Neural progenitor cell (in vitro differentiated cells): ENCODE measurements at regions not wholly inside any gene's neighbourhood (a gene's known extent, or its start where the extent isn't known, plus 50 kb on each side); places are given as distances from the start of the nearest gene placed in this dataset.
A peak's percentile ranks its signal among the peaks of the same experiment; 100 is the strongest.

ENCODE experiments used
- DNase-seq: peaks from one replicate; pipeline ENCODE4 v3.0.0-alpha.2; 2016; ENCODE audit warnings: low spot score
- H2AFZ ChIP-seq: fragments of 200-600 bp; sonication (generic); replicated peaks from 2 replicates; pipeline ENCODE4 v1.6.1; 2016; ENCODE audit warnings: antibody characterized with exemption
- H3F3A ChIP-seq: fragments of 200-600 bp; sonication (generic); 2 replicates; pipeline ENCODE4 v1.6.1; 2016; ENCODE audit warnings: antibody characterized with exemption, low read depth
- H3K27ac ChIP-seq: fragments of 200-600 bp; sonication (generic); 2 replicates; pipeline ENCODE4 v1.5.1; 2016; ENCODE audit warnings: mild to moderate bottlenecking
- H3K27me3 ChIP-seq: fragments of 200-600 bp; sonication (generic); 2 replicates; pipeline ENCODE4 v1.6.1; 2016; ENCODE audit warnings: mild to moderate bottlenecking, moderate library complexity
- H3K36me3 ChIP-seq: fragments of 200-600 bp; sonication (generic); 2 replicates; pipeline ENCODE4 v1.5.1; 2016
- H3K4me1 ChIP-seq: fragments of 200-600 bp; sonication (generic); 2 replicates; pipeline ENCODE4 v1.6.1; 2016; ENCODE audit warnings: mixed run types
- H3K4me2 ChIP-seq: fragments of 200-600 bp; sonication (generic); 2 replicates; pipeline ENCODE4 v1.6.1; 2016
- H3K4me3 ChIP-seq: fragments of 200-600 bp; sonication (generic); 2 replicates; pipeline ENCODE4 v1.5.1; 2016
- H3K79me2 ChIP-seq: fragments of 200-600 bp; sonication (generic); 2 replicates; pipeline ENCODE4 v1.6.1; 2016; ENCODE audit warnings: low read depth
- H3K9ac ChIP-seq: fragments of 200-600 bp; sonication (generic); 2 replicates; pipeline ENCODE4 v1.6.1; 2016
- H3K9me3 ChIP-seq: fragments of 200-600 bp; sonication (generic); 2 replicates; pipeline ENCODE4 v1.5.1; 2016; ENCODE audit warnings: low read depth
- H4K20me1 ChIP-seq: fragments of 200-600 bp; sonication (generic); 2 replicates; pipeline ENCODE4 v1.6.1; 2016; ENCODE audit warnings: low read depth
- H3K27ac Mint-ChIP-seq: 3 replicates; pipeline ENCODE4 v1.8.0; 2021; ENCODE audit warnings: mixed read lengths
- H3K27me3 Mint-ChIP-seq: 2 replicates; pipeline ENCODE4 v1.8.0; 2022; ENCODE audit warnings: low read depth, mild to moderate bottlenecking, inconsistent platforms, moderate library complexity, mixed read lengths; ENCODE audit not compliant: insufficient read depth
- H3K36me3 Mint-ChIP-seq: 3 replicates; pipeline ENCODE4 v1.8.0; 2021; ENCODE audit warnings: mixed read lengths
- H3K4me1 Mint-ChIP-seq: 3 replicates; pipeline ENCODE4 v1.8.0; 2021; ENCODE audit warnings: mixed read lengths
- H3K4me3 Mint-ChIP-seq: 3 replicates; pipeline ENCODE4 v1.8.0; 2021; ENCODE audit warnings: mild to moderate bottlenecking, moderate library complexity, mixed read lengths
- H3K9me3 Mint-ChIP-seq: 3 replicates; pipeline ENCODE4 v1.8.0; 2020; ENCODE audit warnings: mixed read lengths
- EZH2 ChIP-seq: fragments of 200-600 bp; sonication (generic); IDR thresholded peaks from 2 replicates; pipeline ENCODE4 v1.6.1; 2017; ENCODE audit warnings: antibody characterized with exemption, mild to moderate bottlenecking, moderate library complexity
- EZH2phosphoT487 ChIP-seq: fragments of 200-600 bp; sonication (generic); IDR thresholded peaks from 2 replicates; pipeline ENCODE4 v1.6.1; 2017; ENCODE audit warnings: antibody characterized with exemption
- TF ChIP-seq, protein P1 (sequence below): fragments of 200-600 bp; sonication (generic); IDR thresholded peaks from 2 replicates; pipeline ENCODE4 v1.5.1; 2017; ENCODE audit warnings: antibody characterized with exemption, mild to moderate bottlenecking

DNA sequence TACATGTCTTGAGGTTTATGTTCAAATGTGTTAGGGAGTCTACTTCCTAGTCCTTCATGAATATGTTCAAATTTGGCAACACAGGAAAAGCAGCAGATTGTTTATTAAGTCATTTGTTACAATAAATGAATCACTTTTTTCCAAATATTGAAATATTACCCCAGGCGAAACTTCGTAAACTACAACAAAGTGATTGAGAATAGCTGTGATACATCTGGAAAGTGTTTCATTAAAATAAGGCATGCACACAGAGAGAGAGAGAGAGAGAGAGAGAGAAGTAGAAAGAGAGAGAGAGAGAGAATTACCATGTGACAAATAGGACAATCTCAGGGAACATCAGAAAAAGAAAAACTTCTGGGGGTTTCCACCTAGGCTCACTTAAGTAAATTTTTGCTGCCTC is 363.1 kb upstream of the PTCHD4 start:
- H3K9me3 Mint-ChIP-seq, result no peaks in the 10 kb centered on the region
- DNase-seq, result no peak
- H3K4me3 ChIP-seq, result no peak overlapping the region
- H3K27ac Mint-ChIP-seq, result no peak overlapping the region
- H3K27me3 Mint-ChIP-seq, result no peaks in the 10 kb centered on the region
- no peak overlapping the region for H2AFZ ChIP-seq
- peaks cover 9% of the 10 kb centered on the region for H3K4me1 Mint-ChIP-seq
- TF ChIP-seq, protein P1, sequence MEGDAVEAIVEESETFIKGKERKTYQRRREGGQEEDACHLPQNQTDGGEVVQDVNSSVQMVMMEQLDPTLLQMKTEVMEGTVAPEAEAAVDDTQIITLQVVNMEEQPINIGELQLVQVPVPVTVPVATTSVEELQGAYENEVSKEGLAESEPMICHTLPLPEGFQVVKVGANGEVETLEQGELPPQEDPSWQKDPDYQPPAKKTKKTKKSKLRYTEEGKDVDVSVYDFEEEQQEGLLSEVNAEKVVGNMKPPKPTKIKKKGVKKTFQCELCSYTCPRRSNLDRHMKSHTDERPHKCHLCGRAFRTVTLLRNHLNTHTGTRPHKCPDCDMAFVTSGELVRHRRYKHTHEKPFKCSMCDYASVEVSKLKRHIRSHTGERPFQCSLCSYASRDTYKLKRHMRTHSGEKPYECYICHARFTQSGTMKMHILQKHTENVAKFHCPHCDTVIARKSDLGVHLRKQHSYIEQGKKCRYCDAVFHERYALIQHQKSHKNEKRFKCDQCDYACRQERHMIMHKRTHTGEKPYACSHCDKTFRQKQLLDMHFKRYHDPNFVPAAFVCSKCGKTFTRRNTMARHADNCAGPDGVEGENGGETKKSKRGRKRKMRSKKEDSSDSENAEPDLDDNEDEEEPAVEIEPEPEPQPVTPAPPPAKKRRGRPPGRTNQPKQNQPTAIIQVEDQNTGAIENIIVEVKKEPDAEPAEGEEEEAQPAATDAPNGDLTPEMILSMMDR, result no peak
- TF ChIP-seq EZH2 (no peak), EZH2phosphoT487 (no peak)
- no peaks in the 10 kb centered on the region for H3K36me3 Mint-ChIP-seq
- no peak overlapping the region for H3K27ac ChIP-seq
- no peak overlapping the region for H3K4me2 ChIP-seq
- H3K4me1 ChIP-seq, result no peaks in the 10 kb centered on the region
- H3K27me3 ChIP-seq, result no peaks in the 10 kb centered on the region
- H3K79me2 ChIP-seq, result no peaks in the 10 kb centered on the region
- H3K4me3 Mint-ChIP-seq, result no peak overlapping the region
- H3K9me3 ChIP-seq, result no peaks in the 10 kb centered on the region
- H3K9ac ChIP-seq, result no peak overlapping the region
- H3F3A ChIP-seq, result no peaks in the 10 kb centered on the region
- no peaks in the 10 kb centered on the region for H4K20me1 ChIP-seq
- H3K36me3 ChIP-seq, result no peaks in the 10 kb centered on the region

DNA sequence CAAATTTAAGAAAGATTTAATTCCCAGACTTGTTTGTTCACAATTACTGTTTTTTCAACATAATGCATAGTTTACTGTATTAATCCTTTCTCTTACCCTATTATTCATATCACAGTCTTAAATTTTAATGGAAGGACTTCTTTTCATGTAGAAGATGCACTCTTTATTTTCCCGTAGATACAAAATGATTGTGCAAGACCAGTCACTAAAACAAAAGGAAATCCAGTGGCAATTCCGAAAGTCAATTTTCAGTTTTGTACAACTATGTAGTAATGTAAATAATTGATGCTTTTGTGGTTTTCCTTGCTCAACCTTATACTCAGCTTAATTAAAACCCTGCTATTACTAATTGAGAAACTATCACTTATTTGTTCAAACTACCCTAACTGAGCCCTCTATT is 361.5 kb upstream of the PTCHD4 start:
- no peaks in the 10 kb centered on the region for H3K9me3 ChIP-seq
- H2AFZ ChIP-seq, result no peak overlapping the region
- H3K9me3 Mint-ChIP-seq, result no peaks in the 10 kb centered on the region
- no peaks in the 10 kb centered on the region for H4K20me1 ChIP-seq
- H3K27me3 Mint-ChIP-seq, result no peaks in the 10 kb centered on the region
- no peak overlapping the region for H3K27ac Mint-ChIP-seq
- DNase-seq, result no peak
- TF ChIP-seq EZH2phosphoT487 (no peak), EZH2 (no peak)
- TF ChIP-seq, protein P1, result no peak
- H3F3A ChIP-seq, result no peaks in the 10 kb centered on the region
- H3K27me3 ChIP-seq, result no peaks in the 10 kb centered on the region
- no peak overlapping the region for H3K27ac ChIP-seq
- H3K36me3 Mint-ChIP-seq, result no peaks in the 10 kb centered on the region
- H3K36me3 ChIP-seq, result no peaks in the 10 kb centered on the region
- peaks cover 9% of the 10 kb centered on the region for H3K4me1 Mint-ChIP-seq
- no peaks in the 10 kb centered on the region for H3K79me2 ChIP-seq
- H3K4me3 Mint-ChIP-seq, result no peak overlapping the region
- no peak overlapping the region for H3K4me2 ChIP-seq
- H3K9ac ChIP-seq, result no peak overlapping the region
- H3K4me1 ChIP-seq, result no peaks in the 10 kb centered on the region
- H3K4me3 ChIP-seq, result no peak overlapping the region

DNA sequence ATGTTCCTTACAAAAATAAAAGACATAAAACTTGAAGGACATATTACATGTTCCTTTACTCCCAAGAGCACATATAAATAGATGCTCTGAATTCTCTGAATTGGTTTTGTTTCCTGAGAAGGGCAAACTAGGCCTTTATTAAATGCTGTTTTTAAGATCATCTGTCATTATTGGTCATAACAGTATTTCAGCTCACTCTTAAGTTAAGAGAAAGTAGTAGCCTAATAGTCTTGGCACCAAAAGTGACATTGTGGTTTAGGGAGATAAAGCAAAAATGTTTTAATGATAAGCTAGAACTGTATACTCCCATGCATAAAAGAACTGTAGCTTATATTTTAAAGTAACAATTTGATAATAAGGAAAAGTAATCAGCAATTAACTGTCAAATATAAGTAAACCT is 361.1 kb upstream of the PTCHD4 start:
- Mint-ChIP-seq H3K9me3 (no peaks in the 10 kb centered on the region), H3K4me1 (peaks cover 9% of the 10 kb centered on the region), H3K27me3 (no peaks in the 10 kb centered on the region), H3K4me3 (no peak overlapping the region), H3K27ac (no peak overlapping the region), H3K36me3 (no peaks in the 10 kb centered on the region)
- Histone ChIP-seq H3K27me3 (no peaks in the 10 kb centered on the region), H3K4me3 (no peak overlapping the region), H3F3A (no peaks in the 10 kb centered on the region), H3K4me1 (no peaks in the 10 kb centered on the region), H3K36me3 (no peaks in the 10 kb centered on the region), H3K27ac (no peak overlapping the region), H3K79me2 (no peaks in the 10 kb centered on the region), H2AFZ (no peak overlapping the region), H3K9ac (no peak overlapping the region), H3K9me3 (no peaks in the 10 kb centered on the region), H4K20me1 (no peaks in the 10 kb centered on the region), H3K4me2 (no peak overlapping the region)
- DNase-seq, result no peak
- no peak for TF ChIP-seq EZH2phosphoT487
- TF ChIP-seq EZH2, result no peak
- TF ChIP-seq, protein P1, result no peak

DNA sequence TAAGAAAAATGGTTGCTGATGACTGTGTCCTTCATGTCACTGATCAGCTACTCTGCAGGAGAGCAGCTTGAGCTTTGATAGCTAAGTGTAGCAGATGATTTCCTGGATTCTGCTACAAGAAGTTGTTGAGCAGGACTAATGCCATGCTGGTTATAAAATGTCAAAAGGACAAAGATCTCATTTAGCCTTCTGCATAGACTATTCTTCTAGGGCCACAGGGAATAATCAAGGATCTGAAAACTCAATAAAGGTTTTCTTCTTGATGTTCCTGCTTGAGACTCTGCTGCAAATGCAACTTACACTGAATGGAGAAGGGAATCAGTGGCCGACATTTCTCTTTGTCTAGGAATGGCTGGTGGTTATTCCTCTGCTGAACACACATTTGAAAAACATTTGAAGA is 360.3 kb upstream of the PTCHD4 start:
- no peak overlapping the region for H3K27ac ChIP-seq
- no peaks in the 10 kb centered on the region for H3K4me1 ChIP-seq
- no peaks in the 10 kb centered on the region for H3K36me3 Mint-ChIP-seq
- no peaks in the 10 kb centered on the region for H3K9me3 Mint-ChIP-seq
- peaks cover 9% of the 10 kb centered on the region for H3K4me1 Mint-ChIP-seq
- no peaks in the 10 kb centered on the region for H3K27me3 Mint-ChIP-seq
- H3K9me3 ChIP-seq, result no peaks in the 10 kb centered on the region
- H3K4me3 Mint-ChIP-seq, result no peak overlapping the region
- H3K27me3 ChIP-seq, result no peaks in the 10 kb centered on the region
- H4K20me1 ChIP-seq, result no peaks in the 10 kb centered on the region
- TF ChIP-seq, protein P1, result no peak
- TF ChIP-seq EZH2, result no peak
- H3K4me3 ChIP-seq, result no peak overlapping the region
- no peak for DNase-seq
- H3K4me2 ChIP-seq, result no peak overlapping the region
- no peaks in the 10 kb centered on the region for H3K36me3 ChIP-seq
- no peaks in the 10 kb centered on the region for H3K79me2 ChIP-seq
- no peak overlapping the region for H3K27ac Mint-ChIP-seq
- H2AFZ ChIP-seq, result peak overlapping the region; percentile 45
- no peak overlapping the region for H3K9ac ChIP-seq
- no peaks in the 10 kb centered on the region for H3F3A ChIP-seq
